ENCODE measurements at regions not wholly inside any gene's neighbourhood (a gene's known extent, or its start where the extent isn't known, plus 50 kb on each side); places are given as distances from the start of the nearest gene placed in this dataset.

- TF ChIP-seq REST (IDR thresholded peaks at IDR 0.05; ENCODE audit: unreplicated experiment): no peak
- TF ChIP-seq CTCF (conservative IDR thresholded peaks at IDR 0.05; ENCODE audit: low read depth in 2 of 2): no peak
- TF ChIP-seq ZNF331 (CRISPR knock-in tag; IDR thresholded peaks at IDR 0.05; ENCODE audit: low read depth): no peak
- no peak for TF ChIP-seq ZNF114 (CRISPR knock-in tag; IDR thresholded peaks at IDR 0.05)
- no peak for TF ChIP-seq ETS1 (IDR thresholded peaks at IDR 0.05)
- TF ChIP-seq POLR2AphosphoS5 (IDR thresholded peaks at IDR 0.05; ENCODE audit: low read depth): no peak
- TF ChIP-seq STAT1 (IDR thresholded peaks at IDR 0.05; ENCODE audit: unreplicated experiment): no peak
- no peak for TF ChIP-seq EZH2 (IDR thresholded peaks at IDR 0.05; ENCODE audit: low read depth, unreplicated experiment)
Observed at GRCh38 chr2:51299370-51299769, 267.4 kb upstream of the NRXN1 start (continued).

- Mint-ChIP-seq H3K4me3 (no peak overlapping the region), H3K9me3 (no peaks in the 10 kb centered on the region), H3K27ac (no peak overlapping the region), H3K27me3 (ENCODE audit: insufficient read depth, low read depth, poor library complexity) (no peaks in the 10 kb centered on the region), H3K36me3 (ENCODE audit: low read depth) (no peaks in the 10 kb centered on the region), H3K4me1 (peaks cover 11% of the 10 kb centered on the region; the same call in 2 of the 3 replicates)
- H3K4me3 ChIP-seq: no peak overlapping the region
- peaks cover 3% of the 10 kb centered on the region; the same call in 1 of the 2 replicates for H3K9me2 ChIP-seq (ENCODE audit: insufficient read depth)
- DNase-seq (ENCODE audit: low spot score) (no peak), ATAC-seq (no peak)
- H3K4me2 ChIP-seq: no peak overlapping the region
- H3K27ac ChIP-seq (ENCODE audit: low read depth): no peak overlapping the region
- H4K20me1 ChIP-seq (replicated peaks; ENCODE audit: insufficient read depth): no peaks in the 10 kb centered on the region
- no peaks in the 10 kb centered on the region for H3K36me3 ChIP-seq (ENCODE audit: insufficient read depth)
- peak overlapping the region; percentile 53; the same call in 1 of the 2 replicates for H2AFZ ChIP-seq
- H3K79me2 ChIP-seq (replicated peaks; ENCODE audit: insufficient read depth): no peaks in the 10 kb centered on the region
- H3K27me3 ChIP-seq (ENCODE audit: insufficient read depth): no peaks in the 10 kb centered on the region
- no peak for TF ChIP-seq JUNB (IDR thresholded peaks at IDR 0.05; ENCODE audit: unreplicated experiment)
- peaks cover 5% of the 10 kb centered on the region for H3K4me1 ChIP-seq (ENCODE audit: insufficient read depth)
- H3F3A ChIP-seq (replicated peaks; ENCODE audit: low read depth): no peaks in the 10 kb centered on the region
Observed at GRCh38 chr2:51297488-51297887, 265.6 kb upstream of the NRXN1 start.

Measured in GM23338 (cell line).